22Rv1 (cell line): ENCODE measurements at regions not wholly inside any gene's neighbourhood (a gene's known extent, or its start where the extent isn't known, plus 50 kb on each side); places are given as distances from the start of the nearest gene placed in this dataset.
"Not testable (repeated sequence)": the region's sequence is repeated elsewhere in the genome, so short reads cannot be mapped to it uniquely, and the experiment has no call there.

ENCODE experiments used
- H3K27ac ChIP-seq: fragments of 450-650 bp; 2 replicates; pipeline ENCODE4 v1.5.1; 2017
- ZFX ChIP-seq: fragments of 450-650 bp; IDR thresholded peaks from 2 replicates; pipeline ENCODE4 v1.6.1; 2017; ENCODE audit warnings: antibody characterized with exemption, borderline replicate concordance
- TF ChIP-seq, protein P1 (sequence below): fragments of 450-650 bp; IDR thresholded peaks from 2 replicates; pipeline ENCODE4 v1.5.1; 2017; ENCODE audit warnings: mild to moderate bottlenecking

DNA sequence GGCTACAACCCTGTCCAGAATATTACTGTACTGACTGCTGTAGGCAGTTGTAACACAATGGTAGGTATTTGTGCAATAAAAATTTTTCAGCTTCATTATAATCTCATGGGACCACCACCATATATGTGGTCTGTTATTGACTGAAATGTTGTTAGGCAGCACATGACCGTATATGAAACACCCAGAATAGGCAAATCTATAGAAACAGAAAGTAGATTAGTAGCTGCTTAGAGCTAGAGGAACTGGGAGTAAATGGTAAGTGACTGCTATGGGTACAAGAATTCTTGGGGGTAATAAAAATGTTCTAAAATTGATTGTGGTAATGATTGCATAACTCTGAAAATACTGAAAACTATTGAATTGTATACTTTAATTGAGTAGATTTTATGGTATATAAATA lies 185.7 kb downstream of the ESM1 start:
- no peak for TF ChIP-seq ZFX
- TF ChIP-seq, protein P1, sequence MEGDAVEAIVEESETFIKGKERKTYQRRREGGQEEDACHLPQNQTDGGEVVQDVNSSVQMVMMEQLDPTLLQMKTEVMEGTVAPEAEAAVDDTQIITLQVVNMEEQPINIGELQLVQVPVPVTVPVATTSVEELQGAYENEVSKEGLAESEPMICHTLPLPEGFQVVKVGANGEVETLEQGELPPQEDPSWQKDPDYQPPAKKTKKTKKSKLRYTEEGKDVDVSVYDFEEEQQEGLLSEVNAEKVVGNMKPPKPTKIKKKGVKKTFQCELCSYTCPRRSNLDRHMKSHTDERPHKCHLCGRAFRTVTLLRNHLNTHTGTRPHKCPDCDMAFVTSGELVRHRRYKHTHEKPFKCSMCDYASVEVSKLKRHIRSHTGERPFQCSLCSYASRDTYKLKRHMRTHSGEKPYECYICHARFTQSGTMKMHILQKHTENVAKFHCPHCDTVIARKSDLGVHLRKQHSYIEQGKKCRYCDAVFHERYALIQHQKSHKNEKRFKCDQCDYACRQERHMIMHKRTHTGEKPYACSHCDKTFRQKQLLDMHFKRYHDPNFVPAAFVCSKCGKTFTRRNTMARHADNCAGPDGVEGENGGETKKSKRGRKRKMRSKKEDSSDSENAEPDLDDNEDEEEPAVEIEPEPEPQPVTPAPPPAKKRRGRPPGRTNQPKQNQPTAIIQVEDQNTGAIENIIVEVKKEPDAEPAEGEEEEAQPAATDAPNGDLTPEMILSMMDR: no peak
- no peak overlapping the region for H3K27ac ChIP-seq

DNA sequence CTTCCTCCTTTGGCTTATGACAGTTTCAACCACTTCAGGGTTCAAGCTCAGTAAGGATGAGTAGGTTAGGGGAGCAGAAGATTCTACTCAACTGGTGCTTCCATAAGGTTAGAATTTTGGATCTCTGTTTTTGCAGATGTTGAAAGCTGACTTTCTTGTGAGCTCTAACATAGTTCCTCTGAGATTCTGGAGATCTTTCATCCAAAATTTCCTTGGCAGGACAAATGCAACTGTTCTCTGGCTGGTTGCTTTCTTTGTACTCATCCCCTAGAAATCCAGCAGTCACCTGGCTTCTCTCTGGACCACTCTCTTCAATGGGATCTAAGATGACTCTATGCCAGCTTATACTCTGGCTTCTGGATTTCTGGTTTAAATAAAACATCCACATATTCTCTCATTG lies 189.6 kb downstream of the ESM1 start:
- TF ChIP-seq, protein P1: no peak

DNA sequence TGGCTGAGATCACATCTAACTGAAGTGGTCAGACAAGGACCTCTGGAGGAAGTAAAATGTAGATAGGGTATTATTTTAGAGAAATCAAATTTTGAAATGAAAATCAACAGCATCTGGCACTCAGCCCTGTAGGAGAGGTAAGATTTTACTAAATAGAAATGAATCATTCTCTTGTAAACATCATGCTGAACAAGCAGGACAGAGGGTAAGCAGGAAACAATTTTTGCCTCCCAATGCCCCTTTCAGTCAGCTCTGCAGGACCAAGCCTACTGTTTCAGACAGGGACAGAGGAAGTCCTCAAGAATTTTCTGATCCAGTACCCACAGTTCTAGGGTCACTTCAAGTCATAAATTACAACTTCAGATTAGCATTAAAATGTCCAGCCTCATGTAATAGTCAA lies 190.1 kb downstream of the ESM1 start:
- no peak overlapping the region for H3K27ac ChIP-seq
- TF ChIP-seq, protein P1: no peak
- no peak for TF ChIP-seq ZFX

More for the DNA sequence above, 189.6 kb downstream of the ESM1 start:
- no peak overlapping the region for H3K27ac ChIP-seq

DNA sequence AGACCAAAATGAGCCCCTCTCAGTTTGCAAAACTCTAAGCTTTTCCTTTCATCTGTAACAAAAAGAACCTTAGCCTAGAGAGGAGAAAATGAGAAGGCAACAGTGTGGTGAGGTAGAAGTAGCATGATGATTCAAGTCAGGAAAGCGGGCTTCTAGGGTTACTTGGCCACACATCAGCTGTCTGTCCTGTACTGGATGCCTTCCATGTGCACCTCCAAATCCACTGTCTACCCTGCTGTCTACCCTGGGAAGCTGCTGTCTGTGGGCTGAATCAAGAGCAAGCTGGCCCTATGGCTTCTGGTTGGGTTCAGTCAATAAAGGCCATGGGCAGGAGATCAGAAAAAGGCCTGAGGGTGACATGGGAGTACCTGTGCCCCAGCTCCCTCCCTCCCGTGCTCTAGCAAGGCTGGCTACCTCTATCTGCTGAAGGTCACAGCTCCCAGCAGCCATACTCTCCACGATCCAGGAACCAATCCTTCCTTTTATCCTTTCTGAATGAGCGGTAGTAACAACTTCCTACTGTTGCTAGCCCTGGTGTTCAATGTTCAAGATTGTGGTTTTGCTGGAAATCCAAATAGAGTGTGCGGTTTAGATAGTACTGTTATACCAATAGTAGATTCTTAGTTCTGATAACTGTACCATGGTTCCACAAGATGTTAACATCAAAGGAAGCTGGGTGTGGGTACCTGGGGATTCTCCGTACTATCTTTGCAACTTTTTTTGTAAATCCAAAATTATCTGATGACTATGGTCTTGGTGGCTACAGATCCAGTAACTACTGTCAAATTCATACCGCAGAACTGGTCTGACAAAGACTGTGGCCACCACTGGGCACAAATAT lies 191.0 kb downstream of the ESM1 start:
- TF ChIP-seq, protein P1: no peak
- no peak for TF ChIP-seq ZFX

DNA sequence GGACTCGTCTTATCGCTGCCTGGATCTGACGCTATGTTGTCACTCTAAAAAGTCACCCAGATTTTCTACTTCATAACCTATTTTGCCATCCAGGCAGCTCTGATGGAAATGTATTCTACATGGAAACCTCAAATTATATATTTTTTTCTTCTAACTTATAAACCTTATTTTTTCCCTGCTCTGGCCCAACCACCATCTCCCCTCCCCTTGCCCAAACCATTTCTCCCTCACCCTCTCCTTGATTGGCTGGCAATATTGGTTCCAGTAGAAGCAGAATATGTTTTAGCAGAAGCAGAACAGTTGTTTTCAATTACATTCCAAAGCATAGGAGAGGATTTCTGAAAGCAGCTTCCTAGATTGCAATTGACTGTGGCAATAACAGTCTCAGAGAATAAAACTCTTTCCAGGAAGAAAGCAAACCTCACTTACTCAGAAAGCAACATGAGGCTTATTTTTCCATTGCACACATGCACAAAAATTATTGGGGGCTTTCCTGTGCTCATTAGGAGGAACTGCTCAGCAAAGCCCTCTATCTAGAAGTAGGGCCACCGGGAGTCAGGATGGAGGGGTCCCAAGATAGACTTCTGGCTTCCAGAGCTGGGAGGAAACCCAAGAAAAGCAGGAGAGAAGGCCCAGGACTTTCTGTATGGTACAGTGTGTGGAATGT lies 191.8 kb downstream of the ESM1 start:
- H3K27ac ChIP-seq: no peak overlapping the region
- TF ChIP-seq, protein P1: no peak
- TF ChIP-seq ZFX: no peak

More for the DNA sequence above, 191.0 kb downstream of the ESM1 start:
- no peak overlapping the region for H3K27ac ChIP-seq

DNA sequence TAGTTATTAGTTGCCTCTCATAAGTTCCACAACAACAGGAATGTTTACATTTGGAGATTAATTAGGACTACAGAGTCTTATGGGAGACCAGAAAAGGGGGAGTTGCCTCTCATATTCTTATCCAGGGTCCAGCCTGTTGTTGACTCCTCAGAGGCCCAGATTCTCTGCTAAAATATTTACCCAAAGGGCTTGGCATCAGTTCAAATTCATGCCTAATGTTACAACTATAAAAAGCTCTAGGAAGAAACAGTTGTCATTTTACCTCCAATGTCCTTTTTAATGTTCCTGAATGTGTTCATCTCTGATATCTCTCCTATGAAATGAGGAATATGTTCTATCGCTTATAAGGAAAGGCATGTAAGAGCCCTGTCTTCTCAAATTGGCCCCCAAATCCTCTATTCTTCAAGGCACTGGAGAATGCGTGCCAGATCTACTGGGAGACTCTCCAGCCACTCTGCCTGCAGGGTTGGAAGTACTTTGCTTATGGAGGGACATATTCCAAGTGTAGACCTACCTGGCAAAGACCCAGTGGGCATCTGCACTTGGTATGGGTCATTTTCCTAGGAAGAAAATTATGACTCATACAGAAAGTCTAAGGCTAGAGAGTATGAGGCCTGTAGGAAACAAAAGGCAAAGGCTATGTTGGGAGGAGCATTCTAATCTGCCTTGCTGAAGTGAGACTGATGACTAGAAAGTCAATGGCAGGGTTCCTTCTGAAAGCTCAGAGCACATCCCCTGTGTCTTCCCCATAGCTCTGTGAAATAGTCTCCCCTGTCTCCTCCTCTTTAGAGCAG lies 192.6 kb downstream of the ESM1 start:
- TF ChIP-seq ZFX: no peak
- TF ChIP-seq, protein P1: no peak
- H3K27ac ChIP-seq: no peak overlapping the region

DNA sequence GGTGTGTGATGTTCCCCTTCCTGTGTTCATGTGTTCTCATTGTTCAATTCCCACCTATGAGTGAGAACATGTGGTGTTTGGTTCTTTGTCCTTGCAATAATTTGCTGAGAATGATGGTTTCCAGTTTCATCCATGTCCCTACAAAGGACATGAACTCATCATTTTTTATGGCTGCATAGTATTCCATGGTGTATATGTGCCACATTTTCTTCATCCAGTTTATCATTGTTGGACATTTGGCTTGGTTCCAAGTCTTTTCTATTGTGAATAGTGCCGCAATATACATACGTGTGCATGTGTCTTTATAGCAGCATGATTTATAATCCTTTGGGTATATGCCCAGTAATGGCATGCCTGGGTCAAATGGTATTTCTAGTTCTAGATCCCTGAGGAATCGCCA lies 197.5 kb downstream of the ESM1 start:
- not testable (repeated sequence) for H3K27ac ChIP-seq
